ENCODE measurements at regions not wholly inside any gene's neighbourhood (a gene's known extent, or its start where the extent isn't known, plus 50 kb on each side); places are given as distances from the start of the nearest gene placed in this dataset.
"Not testable (repeated sequence)": the region's sequence is repeated elsewhere in the genome, so short reads cannot be mapped to it uniquely, and the experiment has no call there.

DNA sequence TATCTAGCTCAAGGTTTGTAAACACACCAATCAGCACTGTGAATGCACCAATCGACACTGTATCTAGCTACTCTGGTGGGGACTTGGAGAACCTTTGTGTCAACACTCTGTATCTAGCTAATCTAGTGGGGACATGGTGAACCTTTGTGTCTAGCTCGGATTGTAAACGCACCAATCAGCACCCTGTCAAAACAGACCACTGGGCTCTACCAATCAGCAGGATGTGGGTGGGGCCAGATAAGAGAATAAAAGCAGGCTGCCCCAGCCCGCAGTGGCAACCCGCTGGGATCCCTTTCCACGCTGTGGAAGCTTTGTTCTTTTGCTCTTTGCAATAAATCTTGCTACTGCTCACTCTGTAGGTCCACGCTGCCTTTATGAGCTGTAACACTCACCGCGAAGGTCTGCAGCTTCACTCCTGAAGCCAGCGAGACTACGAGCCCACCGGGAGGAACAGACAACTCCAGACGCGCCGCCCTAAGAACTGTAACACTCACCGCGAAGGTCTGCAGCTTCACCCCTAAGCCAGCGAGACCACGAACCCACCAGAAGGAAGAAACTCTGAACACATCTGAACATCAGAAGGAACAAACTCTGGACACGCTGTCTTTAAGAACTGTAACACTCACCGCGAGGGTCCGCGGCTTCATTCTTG is 128.5 kb downstream of the MRPL14 start:
- H3K9me3 ChIP-seq; H3K27me3 ChIP-seq (ENCODE audit: low read depth); H3K36me3 ChIP-seq (replicated peaks); in situ Hi-C loops (cut with MboI; ENCODE audit: low sequenced_read_pairs); H3K4me1 ChIP-seq; H3K4me3 ChIP-seq; DNase-seq (ENCODE audit: low spot score in 2 of 2): not testable (repeated sequence)

DNA sequence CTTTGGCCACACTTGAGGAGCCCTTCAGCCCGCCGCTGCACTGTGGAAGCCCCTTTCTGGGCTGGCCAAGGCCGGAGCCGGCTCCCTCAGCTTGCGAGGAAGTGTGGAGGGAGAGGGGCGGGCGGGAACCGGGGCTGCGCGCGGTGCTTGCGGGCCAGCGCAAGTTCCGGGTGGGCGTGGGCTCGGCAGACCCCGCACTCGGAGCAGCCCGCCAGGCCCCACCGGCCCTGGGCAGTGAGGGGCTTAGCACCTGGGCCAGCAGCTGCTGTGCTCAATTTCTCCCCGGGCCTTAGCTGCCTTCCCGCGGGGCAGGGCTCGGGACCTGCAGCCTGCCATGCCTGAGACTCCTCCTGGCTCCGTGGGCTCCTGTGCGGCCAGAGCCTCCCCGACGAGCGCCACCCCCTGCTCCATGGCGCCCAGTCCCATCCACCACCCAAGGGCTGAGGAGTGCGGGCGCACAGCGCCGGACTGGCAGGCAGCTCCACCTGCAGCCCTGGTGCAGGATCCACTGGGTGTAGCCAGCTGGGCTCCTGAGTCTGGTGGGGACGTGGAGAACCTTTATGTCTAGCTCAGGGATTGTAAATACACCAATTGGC is 129.2 kb downstream of the MRPL14 start:
- DNase-seq (ENCODE audit: low spot score in 2 of 2); H3K27me3 ChIP-seq (ENCODE audit: low read depth); H3K9me3 ChIP-seq; H3K4me1 ChIP-seq; H3K4me3 ChIP-seq; H3K36me3 ChIP-seq (replicated peaks); in situ Hi-C loops (cut with MboI; ENCODE audit: low sequenced_read_pairs): not testable (repeated sequence)

DNA sequence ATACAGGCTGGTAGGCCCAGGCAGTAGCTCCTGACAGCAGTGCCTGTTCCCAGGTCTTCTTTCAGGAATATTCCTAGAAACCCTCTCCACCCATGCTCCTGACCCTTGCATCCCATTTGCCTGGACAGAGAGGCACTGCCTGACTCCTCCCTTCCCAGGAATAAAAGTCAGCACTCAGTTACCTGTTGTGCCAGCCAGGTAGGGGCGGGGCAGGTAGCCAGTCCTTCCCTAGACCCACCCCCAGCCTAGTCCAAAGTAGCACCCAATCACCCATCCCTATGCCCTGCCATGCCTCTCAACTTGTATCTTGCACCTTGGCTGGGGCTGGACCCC is 129.9 kb downstream of the MRPL14 start:
- Histone ChIP-seq H3K4me3 (no peak overlapping the region), H3K9me3 (no peaks in the 10 kb centered on the region), H3K36me3 (replicated peaks) (no peaks in the 10 kb centered on the region), H3K27me3 (ENCODE audit: low read depth) (no peaks in the 10 kb centered on the region), H3K4me1 (no peaks in the 10 kb centered on the region; the same call in 1 of the 2 replicates)
- in situ Hi-C loops (cut with MboI; ENCODE audit: low sequenced_read_pairs) = no loop called here
- DNase-seq (ENCODE audit: low spot score in 2 of 2) = no peak

- no peak for DNase-seq (ENCODE audit: low spot score in 2 of 2)
- in situ Hi-C loops (cut with MboI; ENCODE audit: low sequenced_read_pairs) = no loop called here
- no peaks in the 10 kb centered on the region for H3K4me1 ChIP-seq
Measured at GRCh38 chr6:43996618-43997344, 130.5 kb downstream of the MRPL14 start.

DNA sequence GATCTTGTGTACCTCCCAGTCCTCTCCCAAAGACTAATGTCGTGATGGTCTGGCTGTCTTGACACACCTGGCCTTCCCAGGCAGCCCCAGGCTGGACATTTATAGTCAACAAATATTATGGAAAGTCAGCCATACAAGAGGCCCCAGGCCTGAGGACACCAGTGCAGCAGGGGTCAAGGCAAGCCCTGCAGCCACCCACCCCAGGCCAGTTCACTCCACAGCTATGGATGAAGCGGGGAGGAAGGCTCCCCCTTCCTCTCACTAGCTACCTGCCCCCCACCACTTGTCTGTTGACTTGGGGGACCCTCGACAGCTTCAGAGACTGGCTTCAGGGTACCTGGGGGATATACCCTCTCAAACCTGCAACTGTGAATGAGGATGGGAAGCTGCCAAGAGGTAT is 132.1 kb downstream of the MRPL14 start:
- Histone ChIP-seq H3K4me1 (no peaks in the 10 kb centered on the region), H3K4me3 (no peak overlapping the region), H3K36me3 (replicated peaks) (no peaks in the 10 kb centered on the region), H3K9me3 (no peaks in the 10 kb centered on the region), H3K27me3 (ENCODE audit: low read depth) (no peaks in the 10 kb centered on the region)
- in situ Hi-C loops (cut with MboI; ENCODE audit: low sequenced_read_pairs) = no loop called here
- no peak for DNase-seq (ENCODE audit: low spot score in 2 of 2)

More at GRCh38 chr6:43996618-43997344, 130.5 kb downstream of the MRPL14 start:
- Histone ChIP-seq H3K36me3 (replicated peaks) (no peaks in the 10 kb centered on the region), H3K9me3 (no peaks in the 10 kb centered on the region), H3K27me3 (ENCODE audit: low read depth) (no peaks in the 10 kb centered on the region), H3K4me3 (no peak overlapping the region)

DNA sequence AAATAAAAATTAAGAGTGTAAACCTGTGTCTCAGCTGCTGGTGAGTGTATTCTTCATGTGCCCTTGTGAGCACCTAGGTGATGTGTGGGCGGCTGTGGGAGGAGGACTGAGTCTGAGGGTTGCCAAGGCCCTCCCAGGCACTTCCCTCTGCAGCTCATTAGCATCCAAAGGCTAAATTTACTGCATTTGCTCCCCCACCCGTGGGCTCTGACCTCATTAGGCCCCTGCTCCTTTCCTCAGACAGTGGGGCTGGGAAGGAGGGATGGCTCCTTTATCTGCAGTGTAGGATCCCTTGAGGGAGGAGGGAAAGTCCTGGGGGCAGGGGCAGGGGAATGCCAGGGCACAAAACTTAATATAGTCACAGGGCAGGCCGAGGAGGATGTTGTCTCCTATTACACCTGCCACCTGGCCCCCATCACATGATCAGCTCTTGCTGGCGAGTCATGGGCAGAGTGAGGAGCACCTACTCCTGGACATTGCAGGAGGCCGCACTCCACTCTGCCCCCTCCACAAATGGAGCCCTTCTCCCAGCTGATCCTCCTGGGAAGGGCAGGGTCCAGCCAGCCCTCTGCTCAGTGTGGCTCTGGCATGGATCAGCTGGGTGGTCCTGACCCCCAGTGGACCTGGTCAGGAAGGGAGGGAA is 133.2 kb downstream of the MRPL14 start:
- H3K36me3 ChIP-seq (replicated peaks) = no peaks in the 10 kb centered on the region
- in situ Hi-C loops (cut with MboI; ENCODE audit: low sequenced_read_pairs) = no loop called here
- H3K4me1 ChIP-seq = no peaks in the 10 kb centered on the region
- no peak for DNase-seq (ENCODE audit: low spot score in 2 of 2)
- no peak overlapping the region for H3K4me3 ChIP-seq
- H3K9me3 ChIP-seq = no peaks in the 10 kb centered on the region
- H3K27me3 ChIP-seq (ENCODE audit: low read depth) = no peaks in the 10 kb centered on the region

- Histone ChIP-seq H3K36me3 (replicated peaks) (no peaks in the 10 kb centered on the region), H3K4me1 (no peaks in the 10 kb centered on the region), H3K9me3 (no peaks in the 10 kb centered on the region), H3K4me3 (no peak overlapping the region), H3K27me3 (ENCODE audit: low read depth) (no peaks in the 10 kb centered on the region)
- in situ Hi-C loops (cut with MboI; ENCODE audit: low sequenced_read_pairs) = no loop called here
- DNase-seq (ENCODE audit: low spot score in 2 of 2) = no peak
Measured at GRCh38 chr6:43992783-43993644, 134.2 kb downstream of the MRPL14 start.

- no peaks in the 10 kb centered on the region for H3K36me3 ChIP-seq (replicated peaks)
- in situ Hi-C loops (cut with MboI; ENCODE audit: low sequenced_read_pairs) = no loop called here
- no peak overlapping the region for H3K4me3 ChIP-seq
- DNase-seq (ENCODE audit: low spot score in 2 of 2) = no peak
- H3K4me1 ChIP-seq = no peaks in the 10 kb centered on the region
- no peaks in the 10 kb centered on the region for H3K9me3 ChIP-seq
- no peaks in the 10 kb centered on the region for H3K27me3 ChIP-seq (ENCODE audit: low read depth)
Measured at GRCh38 chr6:43992126-43992663, 135.1 kb downstream of the MRPL14 start.

- in situ Hi-C loops (cut with MboI; ENCODE audit: low sequenced_read_pairs) = no loop called here
- no peak overlapping the region for H3K4me3 ChIP-seq
- DNase-seq (ENCODE audit: low spot score in 2 of 2) = no peak
- H3K27me3 ChIP-seq (ENCODE audit: low read depth) = peaks cover 2% of the 10 kb centered on the region; the same call in 1 of the 2 replicates
- H3K4me1 ChIP-seq = no peaks in the 10 kb centered on the region
- H3K9me3 ChIP-seq = no peaks in the 10 kb centered on the region
- no peaks in the 10 kb centered on the region for H3K36me3 ChIP-seq (replicated peaks)
Measured at GRCh38 chr6:43990627-43991619, 136.3 kb downstream of the MRPL14 start.

DNA sequence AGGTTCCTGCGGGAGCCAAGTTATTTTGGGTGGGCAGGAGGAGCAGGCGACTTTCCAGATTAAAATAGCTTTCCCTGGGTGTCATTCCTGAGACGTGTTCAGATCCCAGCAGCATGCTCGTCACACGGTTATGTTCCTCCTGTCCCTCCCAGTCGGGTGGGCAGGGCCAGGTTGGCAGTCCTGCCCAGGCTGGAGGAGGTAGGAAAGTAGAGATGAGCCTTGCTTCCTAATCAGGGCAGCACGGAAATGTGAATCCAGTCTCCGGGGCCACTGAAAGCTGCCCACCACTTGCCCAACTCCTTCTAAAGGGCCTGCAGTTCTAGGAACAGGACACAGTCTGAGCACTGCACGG is 137.0 kb downstream of the MRPL14 start:
- Histone ChIP-seq H3K4me1 (no peaks in the 10 kb centered on the region), H3K4me3 (no peak overlapping the region), H3K27me3 (ENCODE audit: low read depth) (peaks cover 2% of the 10 kb centered on the region; the same call in 1 of the 2 replicates), H3K36me3 (replicated peaks) (no peaks in the 10 kb centered on the region), H3K9me3 (no peaks in the 10 kb centered on the region)
- in situ Hi-C loops (cut with MboI; ENCODE audit: low sequenced_read_pairs) = no loop called here
- no peak for DNase-seq (ENCODE audit: low spot score in 2 of 2)

GRCh38 chr6:43989581-43990146 is 137.6 kb downstream of the MRPL14 start:
- Histone ChIP-seq H3K9me3 (no peaks in the 10 kb centered on the region), H3K36me3 (replicated peaks) (no peaks in the 10 kb centered on the region), H3K4me3 (no peak overlapping the region), H3K4me1 (no peaks in the 10 kb centered on the region), H3K27me3 (ENCODE audit: low read depth) (peaks cover 2% of the 10 kb centered on the region; the same call in 1 of the 2 replicates)
- in situ Hi-C loops (cut with MboI; ENCODE audit: low sequenced_read_pairs) = no loop called here
- DNase-seq (ENCODE audit: low spot score in 2 of 2) = no peak

DNA sequence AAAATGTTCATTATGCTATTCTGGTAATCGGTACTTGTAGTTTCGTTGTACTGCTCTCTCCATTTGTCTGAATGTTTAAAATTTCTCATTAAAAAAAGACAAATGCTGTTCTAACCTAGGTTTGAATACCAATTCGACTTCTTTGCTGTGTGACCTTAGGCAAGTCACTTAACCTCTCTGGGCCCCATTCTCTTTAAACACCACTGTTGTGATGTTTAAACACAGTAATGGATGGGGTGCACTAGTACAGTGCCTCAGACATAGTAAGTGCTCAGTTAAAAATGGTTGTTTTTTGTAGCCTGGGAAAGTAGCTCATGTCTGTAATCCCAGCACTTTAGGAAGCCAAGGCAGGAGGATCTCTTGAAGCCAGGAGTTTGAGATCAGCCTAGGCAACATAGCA is 138.5 kb downstream of the MRPL14 start:
- H3K4me1 ChIP-seq = no peaks in the 10 kb centered on the region
- H3K27me3 ChIP-seq (ENCODE audit: low read depth) = peaks cover 2% of the 10 kb centered on the region; the same call in 1 of the 2 replicates
- no peaks in the 10 kb centered on the region for H3K36me3 ChIP-seq (replicated peaks)
- in situ Hi-C loops (cut with MboI; ENCODE audit: low sequenced_read_pairs) = no loop called here
- H3K9me3 ChIP-seq = no peaks in the 10 kb centered on the region
- no peak for DNase-seq (ENCODE audit: low spot score in 2 of 2)
- H3K4me3 ChIP-seq = no peak overlapping the region

Measured in HAP-1 (cell line).